ENCODE measurements at regions not wholly inside any gene's neighbourhood (a gene's known extent, or its start where the extent isn't known, plus 50 kb on each side); places are given as distances from the start of the nearest gene placed in this dataset.

- no peak for TF ChIP-seq CTCF (conservative IDR thresholded peaks at IDR 0.05; ENCODE audit: low read depth, low read length)
- no peak for TF ChIP-seq EZH2 (IDR thresholded peaks at IDR 0.05; ENCODE audit: borderline replicate concordance, low read depth, low read length, poor library complexity, severe bottlenecking)
Measured at GRCh38 chr20:58097429-58097828, 131.0 kb downstream of the ANKRD60 start.
